ENCODE measurements at regions not wholly inside any gene's neighbourhood (a gene's known extent, or its start where the extent isn't known, plus 50 kb on each side); places are given as distances from the start of the nearest gene placed in this dataset.

DNA sequence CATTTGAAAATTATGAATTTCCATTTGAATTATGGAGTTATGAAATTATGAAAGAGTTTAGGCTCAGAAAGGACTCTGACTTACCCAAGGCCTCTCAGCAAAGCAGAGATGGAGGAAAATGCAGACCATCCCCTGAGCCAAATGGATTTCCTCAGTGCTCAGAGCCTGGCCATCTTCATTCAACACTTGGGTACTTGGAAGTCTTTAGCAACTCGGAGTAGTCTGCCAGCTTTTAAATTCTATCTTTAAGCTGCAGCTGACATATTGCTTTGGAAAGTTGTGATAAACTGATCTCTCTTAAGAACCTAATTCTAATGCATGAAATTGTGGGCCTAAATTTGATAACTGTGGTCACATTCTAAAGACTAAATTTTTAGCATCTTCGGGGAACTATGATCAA lies 315.4 kb downstream of the SAMD5 start:
- no peak for DNase-seq

DNA sequence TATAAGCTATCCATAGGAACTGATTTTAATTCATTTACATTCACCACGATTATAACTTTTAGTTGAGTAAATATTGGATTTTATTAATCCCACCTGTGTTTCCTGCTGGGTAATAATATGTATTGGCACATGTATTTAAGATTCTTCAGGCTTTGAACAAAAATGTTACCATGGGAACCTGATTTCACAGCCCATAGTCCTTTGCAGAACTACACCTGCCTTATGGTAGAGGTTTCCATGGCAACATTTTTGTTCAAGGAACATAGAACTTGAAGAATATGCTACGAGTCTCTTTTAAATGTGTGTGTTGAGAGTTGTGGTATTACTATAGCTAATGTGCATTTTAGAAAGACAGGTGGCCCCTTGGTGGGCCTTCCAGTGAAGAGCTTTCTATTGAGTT lies 317.4 kb downstream of the SAMD5 start:
- no peak for DNase-seq

DNA sequence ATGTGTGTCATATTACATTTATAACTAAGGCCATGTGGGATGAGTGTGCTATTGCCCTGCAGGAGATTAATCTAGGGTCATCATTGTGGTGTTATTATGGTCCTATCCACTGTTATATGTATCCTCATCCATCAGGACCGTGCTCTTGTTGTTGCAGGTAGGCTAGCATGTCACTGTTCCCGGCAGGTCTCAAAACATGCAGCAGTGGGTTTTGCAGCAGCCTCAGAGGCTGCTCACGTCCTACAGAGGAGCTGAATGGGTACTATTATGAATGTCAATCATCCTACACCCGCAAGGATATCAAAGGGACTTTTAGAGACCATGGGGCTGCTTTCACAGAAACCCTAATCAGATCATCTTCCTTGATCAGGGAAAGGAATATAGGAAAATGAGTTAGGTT lies 318.2 kb downstream of the SAMD5 start:
- no peak for DNase-seq

DNA sequence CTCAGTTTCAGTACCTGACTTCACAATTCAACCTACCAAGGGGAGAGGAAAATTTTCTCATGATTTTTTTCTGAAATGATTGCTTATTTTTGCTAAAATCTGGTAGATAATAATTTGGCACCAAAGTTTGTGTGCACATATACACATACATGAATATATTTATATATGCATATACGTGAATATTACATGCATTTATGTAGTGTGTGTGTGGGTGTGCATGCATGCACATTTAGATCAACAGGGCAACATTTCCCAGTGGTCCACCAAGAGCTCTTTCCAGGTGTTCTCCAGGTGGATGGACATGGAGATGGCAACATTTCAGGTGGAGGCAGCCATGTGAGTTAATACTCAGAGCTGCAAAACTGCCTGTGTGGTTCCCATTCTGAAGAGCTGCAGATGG lies 320.9 kb downstream of the SAMD5 start:
- no peak for DNase-seq

DNA sequence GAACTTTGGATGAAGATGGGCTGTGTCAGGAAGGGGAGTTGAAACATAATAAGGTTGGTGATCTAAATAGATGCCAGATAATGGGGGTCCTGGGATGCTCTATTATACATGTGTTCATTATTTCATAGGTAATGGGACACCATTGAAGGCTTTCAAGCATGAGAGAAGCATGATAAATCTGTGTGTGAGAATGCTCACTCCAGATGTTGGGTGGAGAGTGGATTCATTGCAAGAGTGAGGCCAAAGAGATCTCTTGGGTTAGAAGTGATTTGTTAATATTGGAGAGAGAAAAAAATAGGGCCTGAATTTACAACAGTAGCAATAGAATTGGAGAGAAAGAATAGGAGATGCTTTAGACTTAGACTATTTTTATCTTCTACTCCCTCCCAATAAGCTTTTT lies 321.3 kb downstream of the SAMD5 start:
- DNase-seq: no peak

DNA sequence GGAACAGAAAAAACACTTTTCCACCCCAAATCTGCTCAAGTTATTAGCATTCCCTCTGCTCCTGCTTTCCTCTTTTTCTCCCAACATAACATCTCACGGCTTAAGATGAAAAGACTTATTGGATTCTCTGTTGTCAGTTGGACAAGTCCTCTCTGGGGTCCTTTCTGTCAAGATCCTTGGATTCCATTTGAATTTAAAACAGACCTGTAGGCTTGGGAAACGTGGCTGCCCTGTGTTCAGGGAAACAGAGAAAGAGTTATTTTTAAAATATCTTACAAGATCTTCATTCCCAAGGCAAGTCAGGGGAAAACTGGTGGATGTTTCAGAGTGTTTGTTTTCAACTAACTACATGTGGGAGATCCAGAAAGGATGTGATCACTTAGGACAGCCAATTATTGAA lies 322.9 kb downstream of the SAMD5 start:
- no peak for DNase-seq

DNA sequence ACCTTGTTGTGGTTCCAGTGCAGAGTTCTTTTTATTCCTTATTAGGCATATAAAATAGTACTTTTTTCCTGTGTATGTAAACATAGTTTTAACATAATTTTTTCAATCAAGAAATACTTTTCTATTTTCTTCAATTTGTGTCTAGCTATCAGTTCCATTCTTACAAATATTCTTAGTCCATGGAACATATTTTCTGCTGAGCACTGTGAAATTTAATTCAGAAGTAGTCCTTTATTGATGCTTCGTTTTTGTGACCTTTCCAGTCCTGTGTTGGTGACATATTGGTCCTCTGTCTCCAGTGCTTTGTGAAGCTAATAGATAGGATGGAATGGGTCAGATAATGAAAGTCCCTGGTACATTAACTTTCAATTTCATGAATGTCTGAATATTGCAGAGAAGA lies 325.1 kb downstream of the SAMD5 start:
- no peak for DNase-seq

DNA sequence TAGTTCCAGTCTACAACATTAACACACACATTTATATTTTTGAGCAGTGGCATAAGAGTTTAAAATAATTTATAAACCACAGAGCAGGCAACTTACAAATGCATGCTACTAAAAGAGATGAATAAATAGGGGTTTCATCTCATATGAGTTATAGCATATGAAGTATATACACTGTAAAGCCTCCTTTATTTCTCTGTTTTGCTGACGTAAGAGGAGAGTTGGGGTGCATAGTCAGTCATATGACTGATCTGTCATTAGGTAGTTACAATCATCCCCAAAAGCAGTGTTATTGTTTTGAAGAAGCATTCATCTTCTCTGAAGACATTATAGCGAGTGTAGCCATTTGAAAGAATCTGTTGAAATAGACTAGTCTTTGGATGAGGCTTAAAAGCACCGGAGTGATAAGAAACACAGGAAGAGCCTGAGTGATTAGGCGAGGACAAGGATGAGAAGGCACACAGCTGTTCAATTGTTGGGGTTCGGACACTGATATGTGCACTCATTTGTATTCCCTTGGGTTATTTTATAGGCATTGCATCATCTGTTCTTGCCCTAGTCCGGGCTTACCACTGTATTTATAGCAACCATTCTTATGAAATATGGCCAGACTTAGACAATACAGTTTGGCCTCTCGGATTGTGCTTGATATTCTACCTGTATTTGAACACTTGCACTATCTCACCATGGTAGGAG lies 325.7 kb downstream of the SAMD5 start:
- DNase-seq: no peak

DNA sequence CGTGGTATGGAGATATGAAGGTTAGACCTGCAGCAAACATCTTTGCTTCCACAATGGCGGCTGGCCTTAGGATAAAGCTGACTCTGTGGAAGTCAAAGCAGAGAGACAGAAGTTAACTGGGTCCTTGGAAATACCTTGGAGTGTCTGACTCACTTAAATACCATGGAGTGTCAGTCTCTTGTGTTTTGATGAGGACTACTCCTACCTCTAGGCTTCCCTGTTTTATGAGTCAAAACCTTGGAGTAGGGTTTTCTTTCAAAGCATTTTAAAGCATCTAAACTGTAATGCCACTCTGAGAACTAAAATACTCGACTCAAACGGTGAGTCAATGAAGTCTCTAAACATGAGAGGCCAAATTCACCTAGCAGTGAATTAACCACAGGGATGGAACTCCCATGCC lies 329.1 kb downstream of the SAMD5 start:
- no peak for DNase-seq

DNA sequence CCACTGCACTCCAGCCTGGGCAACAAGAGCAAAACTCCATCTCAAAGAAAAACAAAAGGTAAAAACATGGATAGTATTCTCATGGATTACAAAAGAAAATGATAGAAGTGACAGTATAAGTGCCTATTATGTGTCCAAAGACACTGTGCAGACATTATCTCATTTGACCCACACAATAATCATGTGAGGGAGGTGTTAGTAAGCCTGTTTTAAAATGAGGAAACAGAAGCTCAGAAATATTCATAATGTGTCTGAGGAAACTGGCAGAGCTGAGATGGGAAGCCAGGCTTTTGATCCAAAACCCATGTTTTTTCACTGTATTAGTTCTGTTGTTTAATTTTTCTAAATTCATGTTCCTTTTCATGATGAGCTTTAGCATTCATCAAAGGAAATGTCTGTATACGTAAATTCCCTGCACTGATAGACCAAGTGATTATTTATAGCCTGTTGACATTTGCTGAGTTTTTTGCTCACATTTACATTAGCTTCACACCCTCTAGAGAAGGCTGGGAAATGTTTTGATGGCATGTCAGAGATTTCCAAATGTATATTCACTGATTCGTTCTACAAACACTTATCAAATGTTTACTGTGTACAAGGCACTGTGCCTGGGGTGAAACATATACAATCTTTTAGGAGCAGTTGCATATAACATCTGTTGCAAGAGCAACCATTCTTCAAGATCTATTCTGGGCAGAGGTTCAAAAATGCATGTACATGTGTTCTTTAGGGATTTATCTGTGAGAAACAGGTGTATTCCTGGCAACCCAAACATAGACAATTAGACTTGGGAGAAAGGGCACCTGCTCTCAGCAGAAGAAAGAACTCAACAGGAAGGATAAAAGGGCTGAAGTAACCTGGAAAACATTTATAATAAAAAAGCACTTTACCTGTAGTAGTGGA lies 331.5 kb downstream of the SAMD5 start:
- no peak for DNase-seq

DNA sequence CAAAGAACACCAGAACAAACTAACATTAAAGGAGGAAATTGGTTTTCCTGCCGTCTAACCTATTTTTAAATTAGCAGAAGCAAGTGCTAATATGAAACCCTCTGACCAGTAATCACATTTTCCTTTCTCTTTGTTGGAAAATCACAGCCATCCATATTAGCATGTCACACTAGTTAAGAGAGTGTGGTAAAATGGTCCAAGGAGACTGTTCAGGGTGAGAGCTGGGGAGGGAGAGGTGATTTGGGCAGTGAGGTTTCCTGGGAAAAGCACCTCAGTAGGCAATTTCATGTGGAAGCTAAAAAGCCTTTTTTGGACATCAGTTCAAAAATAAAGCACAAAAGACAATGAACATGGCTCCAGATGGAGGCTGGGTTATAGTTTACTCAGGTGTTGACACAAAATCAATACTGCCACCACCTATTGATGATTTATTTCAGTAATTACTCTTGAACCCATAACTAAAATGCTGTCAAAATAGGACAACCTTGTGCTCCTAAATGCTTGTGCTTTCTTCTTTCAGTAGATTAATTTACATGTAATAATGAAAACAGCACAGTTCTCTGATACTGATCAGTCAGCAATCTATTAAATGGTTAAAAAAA lies 333.2 kb downstream of the SAMD5 start:
- DNase-seq: no peak

DNA sequence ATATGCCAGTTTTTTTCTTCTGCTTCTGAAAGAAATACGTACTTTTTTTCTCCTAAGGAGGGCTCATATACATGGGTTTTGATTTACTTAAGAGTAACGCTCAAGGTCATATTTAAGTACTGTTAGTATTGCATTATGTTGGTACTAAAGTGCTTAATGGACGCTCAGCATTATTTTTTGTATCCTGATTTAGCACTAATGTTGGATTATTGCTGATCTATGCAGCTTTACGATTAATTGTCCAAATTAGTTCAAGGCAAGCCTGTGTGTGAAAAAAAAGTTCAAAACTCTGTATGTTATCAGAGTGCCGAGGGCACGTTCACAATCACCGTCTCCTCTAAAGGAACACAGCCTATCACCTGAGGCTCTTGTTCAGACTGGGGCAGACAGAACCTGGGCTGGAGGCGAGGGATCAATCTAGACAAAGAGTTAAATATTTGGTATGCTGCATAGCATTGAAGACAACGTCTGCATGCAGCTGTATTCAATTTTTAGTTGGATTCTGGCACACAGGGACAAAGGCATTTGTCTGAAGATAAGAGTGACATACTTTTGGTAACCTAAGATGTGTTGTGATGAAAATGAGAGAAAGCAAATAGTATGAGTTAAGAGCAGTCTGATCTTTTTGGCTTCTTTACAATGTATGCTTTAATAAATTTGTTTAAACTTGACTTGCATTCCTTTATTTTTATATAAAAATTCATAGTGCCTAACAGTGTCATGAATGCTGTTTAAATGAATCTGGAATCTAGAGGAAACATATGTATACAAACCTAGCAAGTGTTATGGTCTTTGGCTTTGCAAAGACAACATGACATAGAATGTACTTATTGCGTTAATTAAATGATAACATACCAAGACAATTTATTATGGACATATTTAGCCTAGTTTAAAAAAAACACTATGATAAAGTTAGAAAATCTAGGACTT lies 341.2 kb downstream of the SAMD5 start:
- no peak for DNase-seq

DNA sequence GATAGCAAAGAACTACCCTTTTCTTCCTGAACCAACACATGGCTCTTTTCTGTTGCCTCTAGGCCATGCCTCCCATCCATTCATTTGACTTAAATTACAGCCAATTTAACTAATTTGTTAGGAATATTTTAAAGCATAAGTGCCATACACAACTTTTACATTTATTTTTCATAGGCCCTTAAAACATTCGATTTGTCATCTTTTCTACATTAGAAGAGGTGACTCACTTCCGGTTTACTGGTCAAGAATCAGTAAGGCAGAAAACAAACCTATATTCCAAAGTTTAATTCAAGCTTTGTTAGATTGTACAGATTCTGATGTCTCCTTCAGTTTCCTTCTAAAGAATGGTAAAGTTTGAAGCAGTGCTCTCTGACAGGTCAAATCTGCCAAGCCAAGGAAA lies 344.3 kb downstream of the SAMD5 start:
- no peak for DNase-seq

DNA sequence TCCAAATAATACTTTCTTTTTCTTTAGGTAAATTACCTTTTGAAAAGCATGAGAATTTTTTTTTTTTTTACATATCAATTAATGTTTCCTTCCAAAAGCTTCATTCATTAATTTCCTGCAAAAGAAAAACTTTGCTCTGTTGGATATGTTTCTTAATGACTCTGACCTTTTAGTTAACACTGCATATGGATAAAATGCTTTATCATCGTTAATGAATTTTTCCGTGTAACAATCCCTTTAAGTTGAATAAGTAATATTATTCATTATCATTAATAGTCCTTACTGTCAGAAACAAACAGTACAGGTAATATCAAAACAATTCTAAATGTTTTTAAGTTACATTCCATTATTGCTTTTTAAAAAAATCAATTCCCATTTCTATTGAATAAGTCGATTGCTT lies 345.1 kb downstream of the SAMD5 start:
- DNase-seq: no peak

DNA sequence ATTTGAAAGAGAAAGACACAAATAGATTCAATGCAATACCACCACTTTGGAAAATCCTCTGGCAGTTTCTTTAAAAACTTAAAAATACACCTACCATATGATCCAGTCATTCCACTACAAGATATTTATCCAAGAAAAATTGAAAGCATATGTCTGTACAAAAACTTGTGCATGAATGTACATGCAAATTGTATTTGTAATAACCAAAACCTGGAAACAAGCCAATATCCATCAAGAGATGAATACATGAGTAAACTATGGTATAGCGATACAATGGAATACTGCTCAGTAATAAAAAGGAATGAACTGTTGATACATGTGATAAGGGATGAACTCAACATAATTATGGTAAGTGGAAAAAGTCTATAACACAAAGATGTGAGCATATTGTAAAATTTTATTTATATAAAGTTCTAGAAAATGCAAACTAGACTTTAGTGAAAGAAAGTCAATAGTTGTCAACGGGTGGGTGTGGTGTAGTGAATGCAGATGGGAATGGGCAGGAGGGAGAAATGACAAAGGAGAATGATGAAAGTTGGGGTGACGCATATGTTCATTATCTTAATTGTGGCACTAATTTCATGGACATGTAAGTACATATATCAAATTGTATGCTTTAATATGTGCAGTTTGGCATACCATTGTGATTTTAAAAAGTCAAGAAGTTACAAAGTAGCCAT lies 347.5 kb downstream of the SAMD5 start:
- DNase-seq: no peak

DNA sequence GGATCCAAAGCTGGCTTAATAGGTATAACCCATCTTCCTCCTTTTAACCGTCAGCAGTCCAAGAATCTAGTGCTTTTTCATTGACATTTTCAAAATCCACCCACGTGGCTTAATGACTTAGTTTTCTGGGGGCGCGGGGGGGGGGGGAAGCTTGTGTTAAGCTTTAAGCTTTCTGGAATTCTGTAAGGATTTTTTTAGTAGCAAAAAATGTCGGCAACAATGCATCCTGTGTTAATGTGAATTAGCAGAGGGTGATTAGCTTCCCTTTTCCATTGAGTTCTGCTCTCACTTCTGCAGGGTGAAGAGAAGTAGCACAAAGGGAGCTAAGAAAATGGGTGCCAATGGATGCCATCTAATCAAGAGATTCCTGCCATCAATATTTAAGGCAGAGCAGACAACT lies 348.2 kb downstream of the SAMD5 start:
- no peak for DNase-seq

DNA sequence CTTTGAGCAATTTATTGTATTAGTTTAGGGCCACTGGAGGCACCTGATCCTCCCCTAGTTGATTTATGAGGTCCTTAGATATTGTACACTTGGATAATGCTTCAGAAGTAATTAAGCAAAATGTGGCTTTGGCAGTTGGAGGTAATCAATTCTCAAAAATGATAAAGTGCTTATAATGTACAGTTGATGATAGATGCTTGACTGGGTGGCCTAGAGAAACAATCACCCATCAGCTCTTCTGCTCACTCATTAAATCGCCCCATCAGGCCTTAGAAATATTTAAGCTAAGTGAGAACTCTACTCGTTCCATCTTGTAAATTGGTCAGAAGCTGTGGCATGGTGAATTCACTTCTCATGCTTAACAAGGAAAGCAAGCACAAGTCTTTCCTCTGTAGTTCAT lies 349.9 kb downstream of the SAMD5 start:
- DNase-seq: no peak

DNA sequence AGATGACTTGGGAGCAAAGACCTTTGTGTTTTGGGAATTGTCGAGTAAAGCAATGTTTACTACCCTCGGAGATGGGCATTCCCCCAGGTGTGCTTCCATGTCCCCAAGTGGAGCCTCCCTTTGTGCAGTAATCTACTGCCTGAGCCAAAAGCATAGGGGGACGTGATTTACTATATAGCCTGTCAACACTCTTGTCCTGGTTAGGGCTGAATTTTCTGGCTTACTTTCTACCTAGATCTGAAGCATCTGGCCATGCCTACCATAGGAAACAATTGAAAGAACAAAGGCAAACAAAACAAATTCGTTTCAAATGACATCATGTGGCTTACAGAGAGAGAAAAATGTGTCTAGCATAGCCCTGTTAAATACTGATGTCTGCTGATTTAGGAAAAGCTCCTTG lies 350.6 kb downstream of the SAMD5 start:
- no peak for DNase-seq

DNA sequence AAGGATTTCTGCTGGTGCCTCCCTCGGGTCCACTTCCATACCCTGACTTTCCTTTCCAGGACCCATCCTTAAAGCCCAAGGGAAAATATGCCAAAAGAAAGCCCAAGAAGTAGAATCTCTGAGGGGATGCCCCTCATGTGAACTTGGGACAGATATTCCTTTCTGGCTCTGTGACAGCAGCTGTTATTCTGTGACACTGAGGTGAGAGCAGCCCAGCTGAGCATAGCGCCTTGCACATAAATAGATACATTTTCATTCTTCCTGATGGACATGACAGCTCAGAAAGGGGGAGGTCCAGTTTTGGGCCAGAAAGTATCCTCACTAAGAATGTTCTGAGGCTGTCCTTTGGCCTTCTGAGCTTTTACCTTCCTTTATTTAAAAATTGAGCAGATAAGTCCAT lies 353.2 kb downstream of the SAMD5 start:
- DNase-seq: no peak

DNA sequence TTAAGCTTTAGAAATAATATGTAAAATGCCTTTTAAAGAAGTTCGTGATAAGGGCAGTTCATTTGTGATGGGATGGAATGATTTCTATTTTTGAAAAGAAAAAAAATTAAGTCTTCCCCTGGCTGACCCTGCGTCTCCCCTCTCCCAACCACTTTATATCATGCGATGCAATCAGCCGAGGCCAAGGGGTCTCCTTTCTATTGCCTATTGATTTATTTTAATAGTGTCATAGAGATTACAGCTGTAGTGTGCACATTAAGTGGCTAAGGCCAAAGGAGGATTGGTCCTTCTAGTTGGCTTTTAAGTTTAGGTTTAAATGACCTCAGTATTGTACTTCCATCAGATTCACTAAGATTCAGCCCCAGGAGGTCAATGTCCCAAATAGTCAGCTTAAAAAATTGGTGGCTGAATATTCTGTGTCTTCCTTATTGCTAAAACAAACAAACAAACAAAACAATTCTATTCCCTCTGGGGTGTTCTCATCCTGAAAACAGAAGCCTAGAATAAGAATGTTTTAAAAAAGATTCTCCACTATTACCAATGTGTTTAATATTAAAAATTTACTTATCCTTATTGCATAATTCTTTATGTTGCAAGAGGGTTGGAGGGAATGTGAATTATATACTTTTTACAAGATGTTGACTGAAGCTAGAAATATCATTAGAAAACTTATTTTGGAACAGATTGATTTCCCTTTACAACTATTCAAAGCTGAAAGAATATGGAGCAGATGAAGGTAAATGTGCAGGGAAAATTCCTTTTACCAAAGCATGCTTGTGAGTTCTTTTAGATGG lies 359.1 kb downstream of the SAMD5 start:
- no peak for DNase-seq

Data from inflammatory macrophage (primary cell).